Mesothelial cell of epicardium (in vitro differentiated cells): ENCODE measurements at regions not wholly inside any gene's neighbourhood (a gene's known extent, or its start where the extent isn't known, plus 50 kb on each side); places are given as distances from the start of the nearest gene placed in this dataset.

ENCODE experiments used
- DNase-seq, 2 experiments: peaks; one replicate each; pipeline ENCODE4 v3.0.0; 2021; ENCODE audit warnings: low spot score in 2 of 2; ENCODE audit not compliant: unreplicated experiment in 2 of 2
- H3K27ac Mint-ChIP-seq: 2 replicates; pipeline ENCODE4 v1.8.0; 2021; ENCODE audit warnings: mixed read lengths
- H3K27me3 Mint-ChIP-seq: 2 replicates; pipeline ENCODE4 v1.8.0; 2021; ENCODE audit warnings: low read depth, mixed read lengths
- H3K36me3 Mint-ChIP-seq: 2 replicates; pipeline ENCODE4 v1.8.0; 2021; ENCODE audit warnings: mixed read lengths
- H3K4me1 Mint-ChIP-seq: 2 replicates; pipeline ENCODE4 v1.8.0; 2021; ENCODE audit warnings: mixed read lengths
- H3K4me3 Mint-ChIP-seq: 2 replicates; pipeline ENCODE4 v1.8.0; 2021; ENCODE audit warnings: mild to moderate bottlenecking, moderate library complexity, mixed read lengths
- H3K9me3 Mint-ChIP-seq: 2 replicates; pipeline ENCODE4 v1.8.0; 2021; ENCODE audit warnings: mixed read lengths
- TF ChIP-seq, protein P1 (sequence below): fragments of 200-600 bp; sonication (generic); IDR thresholded peaks from one replicate; pipeline ENCODE4 v1.5.0; 2021; ENCODE audit warnings: antibody characterized with exemption; ENCODE audit not compliant: unreplicated experiment

- no peak overlapping the region for H3K27ac Mint-ChIP-seq
- H3K36me3 Mint-ChIP-seq = no peaks in the 10 kb centered on the region
- TF ChIP-seq, protein P1, sequence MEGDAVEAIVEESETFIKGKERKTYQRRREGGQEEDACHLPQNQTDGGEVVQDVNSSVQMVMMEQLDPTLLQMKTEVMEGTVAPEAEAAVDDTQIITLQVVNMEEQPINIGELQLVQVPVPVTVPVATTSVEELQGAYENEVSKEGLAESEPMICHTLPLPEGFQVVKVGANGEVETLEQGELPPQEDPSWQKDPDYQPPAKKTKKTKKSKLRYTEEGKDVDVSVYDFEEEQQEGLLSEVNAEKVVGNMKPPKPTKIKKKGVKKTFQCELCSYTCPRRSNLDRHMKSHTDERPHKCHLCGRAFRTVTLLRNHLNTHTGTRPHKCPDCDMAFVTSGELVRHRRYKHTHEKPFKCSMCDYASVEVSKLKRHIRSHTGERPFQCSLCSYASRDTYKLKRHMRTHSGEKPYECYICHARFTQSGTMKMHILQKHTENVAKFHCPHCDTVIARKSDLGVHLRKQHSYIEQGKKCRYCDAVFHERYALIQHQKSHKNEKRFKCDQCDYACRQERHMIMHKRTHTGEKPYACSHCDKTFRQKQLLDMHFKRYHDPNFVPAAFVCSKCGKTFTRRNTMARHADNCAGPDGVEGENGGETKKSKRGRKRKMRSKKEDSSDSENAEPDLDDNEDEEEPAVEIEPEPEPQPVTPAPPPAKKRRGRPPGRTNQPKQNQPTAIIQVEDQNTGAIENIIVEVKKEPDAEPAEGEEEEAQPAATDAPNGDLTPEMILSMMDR = no peak
- H3K9me3 Mint-ChIP-seq = no peaks in the 10 kb centered on the region
- H3K4me1 Mint-ChIP-seq = peaks cover 14% of the 10 kb centered on the region
- H3K4me3 Mint-ChIP-seq = no peak overlapping the region
- peaks cover 12% of the 10 kb centered on the region for H3K27me3 Mint-ChIP-seq
- no peak for DNase-seq
These were observed 131.7 kb upstream of the NEO1 start for GRCh38 chr15:72920551-72920950.

DNA sequence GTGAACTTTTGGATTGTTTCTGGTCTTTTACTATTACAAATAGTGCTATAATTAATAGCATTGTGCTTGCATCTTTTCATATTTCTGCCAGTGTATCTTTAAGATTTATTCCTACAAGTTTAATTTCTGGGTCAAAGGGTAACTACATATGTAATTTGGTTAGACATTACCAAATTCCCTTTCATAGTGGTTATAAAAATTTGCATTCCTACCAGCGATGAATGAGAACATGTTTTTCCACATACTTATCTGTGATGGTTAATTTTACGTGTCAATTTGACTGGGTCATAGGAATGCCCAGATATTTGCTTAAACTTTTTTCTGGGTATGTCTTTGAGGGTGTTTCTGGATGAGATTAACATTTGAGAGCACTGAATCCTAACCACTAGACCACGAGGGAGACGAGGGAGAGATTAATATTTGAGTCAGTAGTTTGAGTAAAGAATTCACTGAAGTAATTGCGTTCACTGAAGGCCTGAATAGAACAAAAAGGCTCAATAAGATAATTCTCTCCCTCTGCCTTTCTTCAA, 132.3 kb upstream of the NEO1 start:
- H3K9me3 Mint-ChIP-seq = no peaks in the 10 kb centered on the region
- peaks cover 14% of the 10 kb centered on the region for H3K4me1 Mint-ChIP-seq
- peaks cover 10% of the 10 kb centered on the region for H3K27me3 Mint-ChIP-seq
- no peak for DNase-seq
- no peaks in the 10 kb centered on the region for H3K36me3 Mint-ChIP-seq
- H3K4me3 Mint-ChIP-seq = no peak overlapping the region
- TF ChIP-seq, protein P1 = no peak
- H3K27ac Mint-ChIP-seq = no peak overlapping the region

- H3K27ac Mint-ChIP-seq = no peak overlapping the region
- no peaks in the 10 kb centered on the region for H3K9me3 Mint-ChIP-seq
- no peak overlapping the region for H3K4me3 Mint-ChIP-seq
- TF ChIP-seq, protein P1 = no peak
- no peaks in the 10 kb centered on the region for H3K36me3 Mint-ChIP-seq
- peaks cover 14% of the 10 kb centered on the region for H3K4me1 Mint-ChIP-seq
- no peak for DNase-seq
- H3K27me3 Mint-ChIP-seq = peaks cover 7% of the 10 kb centered on the region
These were observed 133.3 kb upstream of the ADPGK start for GRCh38 chr15:72916897-72917296.

DNA sequence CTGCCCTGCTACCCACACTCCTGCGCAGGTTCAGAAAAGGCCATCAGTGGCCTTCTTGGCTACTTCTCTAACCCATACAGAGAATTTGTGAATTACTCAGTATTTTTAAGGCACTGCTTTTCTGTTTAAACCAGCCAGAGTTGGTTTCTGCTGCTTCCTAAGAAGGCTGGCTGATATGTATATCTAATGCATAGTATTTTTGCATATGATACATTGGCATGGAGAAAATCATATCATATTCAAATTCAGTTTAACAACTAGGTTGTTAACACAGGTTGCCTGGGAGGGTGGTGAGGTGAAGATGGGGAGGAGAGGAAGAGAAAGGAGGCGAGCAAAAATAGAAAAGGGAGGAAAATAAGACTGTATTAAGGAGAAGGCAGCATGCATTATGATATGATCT, 132.8 kb upstream of the ADPGK start:
- DNase-seq = no peak
- no peaks in the 10 kb centered on the region for H3K36me3 Mint-ChIP-seq
- peaks cover 3% of the 10 kb centered on the region for H3K9me3 Mint-ChIP-seq
- TF ChIP-seq, protein P1 = no peak
- H3K4me1 Mint-ChIP-seq = peaks cover 14% of the 10 kb centered on the region
- H3K27ac Mint-ChIP-seq = no peak overlapping the region
- no peak overlapping the region for H3K4me3 Mint-ChIP-seq
- peaks cover 8% of the 10 kb centered on the region for H3K27me3 Mint-ChIP-seq

- no peak overlapping the region for H3K27ac Mint-ChIP-seq
- H3K9me3 Mint-ChIP-seq = peaks cover 3% of the 10 kb centered on the region
- peaks cover 8% of the 10 kb centered on the region for H3K27me3 Mint-ChIP-seq
- no peak overlapping the region for H3K4me3 Mint-ChIP-seq
- DNase-seq = no peak
- peaks cover 14% of the 10 kb centered on the region for H3K4me1 Mint-ChIP-seq
- no peaks in the 10 kb centered on the region for H3K36me3 Mint-ChIP-seq
- TF ChIP-seq, protein P1 = no peak
These were observed 132.3 kb upstream of the ADPGK start for GRCh38 chr15:72915843-72916242.

GRCh38 chr15:72912996-72913395, 129.4 kb upstream of the ADPGK start:
- no peak overlapping the region for H3K4me3 Mint-ChIP-seq

More at GRCh38 chr15:72912996-72913395, 129.4 kb upstream of the ADPGK start:
- no peak for DNase-seq
- Mint-ChIP-seq H3K27me3 (peaks cover 8% of the 10 kb centered on the region), H3K36me3 (no peaks in the 10 kb centered on the region), H3K27ac (no peak overlapping the region), H3K4me1 (peaks cover 26% of the 10 kb centered on the region), H3K9me3 (peaks cover 3% of the 10 kb centered on the region)
- TF ChIP-seq, protein P1 = no peak
